Mesothelial cell of epicardium (in vitro differentiated cells): ENCODE measurements at regions not wholly inside any gene's neighbourhood (a gene's known extent, or its start where the extent isn't known, plus 50 kb on each side); places are given as distances from the start of the nearest gene placed in this dataset.

Experiments used
- DNase-seq, 2 experiments: peaks; one replicate each; pipeline ENCODE4 v3.0.0; 2021; ENCODE audit warnings: low spot score in 2 of 2; ENCODE audit not compliant: unreplicated experiment in 2 of 2
- H3K27ac Mint-ChIP-seq: 2 replicates; pipeline ENCODE4 v1.8.0; 2021; ENCODE audit warnings: mixed read lengths
- H3K27me3 Mint-ChIP-seq: 2 replicates; pipeline ENCODE4 v1.8.0; 2021; ENCODE audit warnings: low read depth, mixed read lengths
- H3K36me3 Mint-ChIP-seq: 2 replicates; pipeline ENCODE4 v1.8.0; 2021; ENCODE audit warnings: mixed read lengths
- H3K4me1 Mint-ChIP-seq: 2 replicates; pipeline ENCODE4 v1.8.0; 2021; ENCODE audit warnings: mixed read lengths
- H3K4me3 Mint-ChIP-seq: 2 replicates; pipeline ENCODE4 v1.8.0; 2021; ENCODE audit warnings: mild to moderate bottlenecking, moderate library complexity, mixed read lengths
- H3K9me3 Mint-ChIP-seq: 2 replicates; pipeline ENCODE4 v1.8.0; 2021; ENCODE audit warnings: mixed read lengths
- TF ChIP-seq, protein P1 (sequence below): fragments of 200-600 bp; sonication (generic); IDR thresholded peaks from one replicate; pipeline ENCODE4 v1.5.0; 2021; ENCODE audit warnings: antibody characterized with exemption; ENCODE audit not compliant: unreplicated experiment

DNA sequence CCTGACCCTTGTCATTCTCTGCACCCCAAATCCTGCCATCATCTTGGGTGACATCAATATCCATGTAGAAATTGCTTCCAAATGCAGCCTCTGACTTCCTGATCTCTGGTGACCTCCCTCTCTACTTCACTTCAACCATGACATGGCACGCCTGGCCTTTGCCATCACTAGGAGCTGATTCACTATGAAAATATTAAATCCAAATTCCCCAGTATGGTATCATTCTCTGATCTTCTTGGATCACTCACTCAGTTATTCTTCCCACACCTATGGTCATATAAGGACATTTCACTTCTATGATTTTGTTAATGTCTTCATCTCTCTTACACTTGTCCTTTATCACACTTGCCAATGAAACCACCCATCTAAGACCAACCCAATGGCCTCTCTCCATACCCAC lies 73.7 kb upstream of the ODAD2 start:
- no peak overlapping the region for H3K4me3 Mint-ChIP-seq

DNA sequence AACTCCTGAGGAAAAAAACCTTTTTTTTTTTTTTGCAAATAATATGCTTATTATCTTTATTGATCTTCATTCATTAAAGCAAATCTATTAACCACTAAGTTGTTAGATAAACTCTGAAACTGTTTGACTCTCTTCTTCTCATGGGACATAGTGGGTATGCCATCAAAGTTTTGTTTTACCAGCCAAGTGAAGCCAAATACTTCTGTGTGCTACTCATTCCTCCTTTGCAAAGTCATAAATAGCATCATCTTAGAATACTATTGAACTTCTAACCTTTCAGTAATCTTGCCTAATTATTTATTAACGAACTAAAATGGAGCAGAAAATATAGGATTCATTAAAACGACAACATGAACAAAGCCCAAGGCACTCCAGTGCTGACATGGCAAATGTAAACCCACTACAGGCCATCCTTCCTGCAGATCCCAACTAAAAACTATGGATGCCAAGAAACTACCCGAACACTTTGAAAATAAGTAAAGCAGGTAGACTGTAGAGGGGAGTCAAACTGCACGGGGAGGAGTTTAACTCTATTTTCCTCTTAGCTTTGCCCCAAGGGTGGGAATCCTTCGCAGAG lies 61.2 kb upstream of the ODAD2 start:
- H3K36me3 Mint-ChIP-seq, result peaks cover 20% of the 10 kb centered on the region
- no peak overlapping the region for H3K4me3 Mint-ChIP-seq
- peaks cover 7% of the 10 kb centered on the region for H3K9me3 Mint-ChIP-seq
- no peak for DNase-seq
- no peaks in the 10 kb centered on the region for H3K4me1 Mint-ChIP-seq
- H3K27me3 Mint-ChIP-seq, result no peaks in the 10 kb centered on the region
- no peak overlapping the region for H3K27ac Mint-ChIP-seq
- TF ChIP-seq, protein P1, sequence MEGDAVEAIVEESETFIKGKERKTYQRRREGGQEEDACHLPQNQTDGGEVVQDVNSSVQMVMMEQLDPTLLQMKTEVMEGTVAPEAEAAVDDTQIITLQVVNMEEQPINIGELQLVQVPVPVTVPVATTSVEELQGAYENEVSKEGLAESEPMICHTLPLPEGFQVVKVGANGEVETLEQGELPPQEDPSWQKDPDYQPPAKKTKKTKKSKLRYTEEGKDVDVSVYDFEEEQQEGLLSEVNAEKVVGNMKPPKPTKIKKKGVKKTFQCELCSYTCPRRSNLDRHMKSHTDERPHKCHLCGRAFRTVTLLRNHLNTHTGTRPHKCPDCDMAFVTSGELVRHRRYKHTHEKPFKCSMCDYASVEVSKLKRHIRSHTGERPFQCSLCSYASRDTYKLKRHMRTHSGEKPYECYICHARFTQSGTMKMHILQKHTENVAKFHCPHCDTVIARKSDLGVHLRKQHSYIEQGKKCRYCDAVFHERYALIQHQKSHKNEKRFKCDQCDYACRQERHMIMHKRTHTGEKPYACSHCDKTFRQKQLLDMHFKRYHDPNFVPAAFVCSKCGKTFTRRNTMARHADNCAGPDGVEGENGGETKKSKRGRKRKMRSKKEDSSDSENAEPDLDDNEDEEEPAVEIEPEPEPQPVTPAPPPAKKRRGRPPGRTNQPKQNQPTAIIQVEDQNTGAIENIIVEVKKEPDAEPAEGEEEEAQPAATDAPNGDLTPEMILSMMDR, result no peak

More for the DNA sequence above, 73.7 kb upstream of the ODAD2 start:
- peaks cover 9% of the 10 kb centered on the region for H3K9me3 Mint-ChIP-seq
- no peak for DNase-seq
- H3K36me3 Mint-ChIP-seq, result peaks cover 14% of the 10 kb centered on the region
- TF ChIP-seq, protein P1, result no peak
- no peaks in the 10 kb centered on the region for H3K27me3 Mint-ChIP-seq
- no peak overlapping the region for H3K27ac Mint-ChIP-seq
- H3K4me1 Mint-ChIP-seq, result no peaks in the 10 kb centered on the region

DNA sequence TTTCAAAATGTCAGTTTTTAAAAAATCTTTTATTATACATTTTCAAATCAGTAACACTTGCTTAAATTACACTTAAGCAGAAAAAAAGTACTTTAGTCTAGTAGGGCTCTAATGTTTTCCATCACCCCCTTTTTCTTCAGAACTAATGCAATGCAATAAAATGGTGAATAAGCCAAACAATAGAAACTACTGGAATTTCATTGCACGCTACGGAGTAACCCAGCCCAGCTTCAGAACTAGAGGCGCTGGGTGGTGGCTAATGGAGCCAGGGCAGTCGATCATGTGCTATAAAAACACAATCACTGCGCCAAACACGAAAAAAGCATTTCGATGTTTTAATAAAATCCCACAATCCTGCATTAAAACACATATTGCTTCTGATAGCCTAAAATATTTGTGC lies 59.9 kb upstream of the ODAD2 start:
- no peaks in the 10 kb centered on the region for H3K4me1 Mint-ChIP-seq

DNA sequence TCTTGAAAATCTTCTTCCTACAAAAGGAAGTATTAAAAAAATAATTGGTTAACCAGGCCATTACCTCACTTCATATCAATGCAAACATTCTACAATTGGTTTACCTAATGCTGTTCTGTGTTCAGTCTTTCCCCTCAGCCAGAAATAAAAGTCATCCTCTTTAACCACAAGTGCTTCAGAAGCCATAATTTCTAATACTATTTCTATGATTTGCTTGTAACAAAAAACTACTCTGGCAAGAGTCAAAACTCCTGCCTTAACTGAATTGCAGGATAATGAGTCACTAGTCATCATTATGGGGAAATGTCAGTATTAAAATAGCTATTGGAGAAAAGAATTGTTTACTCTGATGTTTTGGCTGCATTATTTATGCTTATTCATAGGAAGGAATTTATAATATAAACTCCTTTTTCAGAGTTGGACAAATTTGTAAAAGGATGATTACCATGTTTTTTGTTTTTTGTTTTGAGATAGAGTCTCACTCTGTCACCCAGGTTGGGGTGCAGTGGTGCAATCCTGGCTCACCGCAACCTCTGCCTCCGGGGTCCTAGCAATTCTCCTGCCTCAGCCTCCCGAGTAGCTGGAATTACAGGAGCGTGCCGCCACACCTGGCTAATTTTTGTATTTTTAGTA lies 55.5 kb upstream of the ODAD2 start:
- Mint-ChIP-seq H3K36me3 (peaks cover 22% of the 10 kb centered on the region), H3K27me3 (no peaks in the 10 kb centered on the region), H3K4me1 (no peaks in the 10 kb centered on the region), H3K27ac (no peak overlapping the region), H3K4me3 (no peak overlapping the region), H3K9me3 (peaks cover 7% of the 10 kb centered on the region)
- no peak for DNase-seq
- TF ChIP-seq, protein P1, result no peak

More for the DNA sequence above, 59.9 kb upstream of the ODAD2 start:
- Mint-ChIP-seq H3K27ac (no peak overlapping the region), H3K4me3 (no peak overlapping the region), H3K36me3 (peaks cover 20% of the 10 kb centered on the region), H3K27me3 (no peaks in the 10 kb centered on the region), H3K9me3 (peaks cover 7% of the 10 kb centered on the region)
- TF ChIP-seq, protein P1, result no peak
- DNase-seq, result no peak

- TF ChIP-seq, protein P1, result no peak
- Mint-ChIP-seq H3K27me3 (no peaks in the 10 kb centered on the region), H3K27ac (no peak overlapping the region), H3K9me3 (peaks cover 4% of the 10 kb centered on the region), H3K4me1 (no peaks in the 10 kb centered on the region), H3K4me3 (no peak overlapping the region), H3K36me3 (peaks cover 2% of the 10 kb centered on the region)
- DNase-seq, result no peak
Measured at GRCh38 chr10:28049286-28049685, 50.4 kb upstream of the ODAD2 start.
